ENCODE measurements at regions not wholly inside any gene's neighbourhood (a gene's known extent, or its start where the extent isn't known, plus 50 kb on each side); places are given as distances from the start of the nearest gene placed in this dataset.
A peak's percentile ranks its signal among the peaks of the same experiment; 100 is the strongest.

DNA sequence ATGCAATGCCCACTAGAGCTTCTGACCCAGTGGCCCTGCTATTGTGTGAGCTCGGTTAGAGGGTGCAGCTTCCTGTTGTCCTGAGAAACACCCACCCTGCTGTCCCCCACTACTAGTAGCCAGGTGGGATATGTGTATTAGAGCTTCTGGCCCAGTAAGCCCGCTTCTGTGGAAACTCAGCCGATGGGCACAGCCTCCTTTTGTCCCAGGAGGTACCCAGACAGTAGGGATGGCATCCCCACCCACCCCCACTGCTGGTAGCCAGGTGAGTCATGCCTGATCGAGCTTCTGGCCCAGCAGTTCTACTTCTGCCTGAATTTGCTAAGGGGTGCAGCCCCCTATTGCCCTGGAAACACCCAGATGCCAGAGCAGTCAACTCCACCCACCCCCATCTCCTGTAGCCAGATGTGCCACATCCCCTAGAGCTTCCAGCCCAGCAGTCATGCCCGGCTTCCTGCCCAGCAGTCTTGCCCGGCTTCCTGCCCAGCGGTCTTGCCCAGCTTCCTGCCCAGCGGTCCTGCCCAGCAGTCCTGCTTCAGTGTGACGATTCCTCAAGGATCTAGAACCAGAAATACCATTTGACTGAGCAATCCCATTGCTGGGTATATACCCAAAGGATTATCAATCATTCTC, 162.7 kb upstream of the KLF8 start:
- TF ChIP-seq, protein P1, sequence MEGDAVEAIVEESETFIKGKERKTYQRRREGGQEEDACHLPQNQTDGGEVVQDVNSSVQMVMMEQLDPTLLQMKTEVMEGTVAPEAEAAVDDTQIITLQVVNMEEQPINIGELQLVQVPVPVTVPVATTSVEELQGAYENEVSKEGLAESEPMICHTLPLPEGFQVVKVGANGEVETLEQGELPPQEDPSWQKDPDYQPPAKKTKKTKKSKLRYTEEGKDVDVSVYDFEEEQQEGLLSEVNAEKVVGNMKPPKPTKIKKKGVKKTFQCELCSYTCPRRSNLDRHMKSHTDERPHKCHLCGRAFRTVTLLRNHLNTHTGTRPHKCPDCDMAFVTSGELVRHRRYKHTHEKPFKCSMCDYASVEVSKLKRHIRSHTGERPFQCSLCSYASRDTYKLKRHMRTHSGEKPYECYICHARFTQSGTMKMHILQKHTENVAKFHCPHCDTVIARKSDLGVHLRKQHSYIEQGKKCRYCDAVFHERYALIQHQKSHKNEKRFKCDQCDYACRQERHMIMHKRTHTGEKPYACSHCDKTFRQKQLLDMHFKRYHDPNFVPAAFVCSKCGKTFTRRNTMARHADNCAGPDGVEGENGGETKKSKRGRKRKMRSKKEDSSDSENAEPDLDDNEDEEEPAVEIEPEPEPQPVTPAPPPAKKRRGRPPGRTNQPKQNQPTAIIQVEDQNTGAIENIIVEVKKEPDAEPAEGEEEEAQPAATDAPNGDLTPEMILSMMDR (IDR thresholded peaks at IDR 0.05): no peak
- TF ChIP-seq ZFX (IDR thresholded peaks at IDR 0.05; ENCODE audit: borderline replicate concordance): no peak
- H3K27ac ChIP-seq: no peak overlapping the region

DNA sequence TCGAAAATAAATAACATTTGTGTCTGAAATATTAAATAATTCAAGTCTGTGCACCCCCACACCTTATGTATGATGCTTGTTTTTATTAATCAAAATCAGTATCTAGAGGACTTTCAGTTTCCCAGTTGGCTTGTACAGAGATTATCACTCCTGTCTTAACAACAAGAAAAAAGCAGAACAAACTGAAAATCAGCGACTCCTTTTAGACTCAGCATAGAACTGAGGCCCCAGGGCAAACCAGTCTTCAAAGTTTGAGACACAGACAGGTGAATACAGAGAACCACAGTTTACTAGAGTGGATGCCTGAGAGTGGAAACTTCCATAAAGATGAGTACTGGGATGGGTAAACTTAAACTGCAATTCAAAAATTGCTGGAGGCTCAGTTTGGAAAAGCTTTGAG, 142.8 kb upstream of the KLF8 start:
- H3K27ac ChIP-seq: no peak overlapping the region
- TF ChIP-seq, protein P1 (IDR thresholded peaks at IDR 0.05): no peak
- TF ChIP-seq ZFX (IDR thresholded peaks at IDR 0.05; ENCODE audit: borderline replicate concordance): no peak

DNA sequence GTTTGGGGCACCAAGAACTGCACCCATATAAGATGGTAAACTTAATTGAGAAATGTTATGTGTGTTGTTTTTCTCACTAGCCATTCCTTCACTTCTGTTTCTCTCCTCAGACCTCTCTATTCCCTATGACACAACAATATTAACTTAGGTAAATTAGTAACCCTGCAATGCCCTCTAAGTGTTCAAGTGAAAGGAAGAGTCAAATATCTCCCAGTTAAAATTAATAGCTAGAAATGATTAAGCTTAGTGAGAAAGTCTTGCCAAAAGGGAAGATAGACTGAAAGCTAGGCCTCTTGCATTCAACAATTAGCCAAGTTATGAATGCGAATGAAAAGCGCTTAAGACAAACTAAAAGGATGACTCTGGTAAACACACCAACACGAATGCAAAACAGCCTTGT, 132.9 kb upstream of the KLF8 start:
- TF ChIP-seq ZFX (IDR thresholded peaks at IDR 0.05; ENCODE audit: borderline replicate concordance): no peak
- TF ChIP-seq, protein P1 (IDR thresholded peaks at IDR 0.05): no peak
- no peak overlapping the region for H3K27ac ChIP-seq

DNA sequence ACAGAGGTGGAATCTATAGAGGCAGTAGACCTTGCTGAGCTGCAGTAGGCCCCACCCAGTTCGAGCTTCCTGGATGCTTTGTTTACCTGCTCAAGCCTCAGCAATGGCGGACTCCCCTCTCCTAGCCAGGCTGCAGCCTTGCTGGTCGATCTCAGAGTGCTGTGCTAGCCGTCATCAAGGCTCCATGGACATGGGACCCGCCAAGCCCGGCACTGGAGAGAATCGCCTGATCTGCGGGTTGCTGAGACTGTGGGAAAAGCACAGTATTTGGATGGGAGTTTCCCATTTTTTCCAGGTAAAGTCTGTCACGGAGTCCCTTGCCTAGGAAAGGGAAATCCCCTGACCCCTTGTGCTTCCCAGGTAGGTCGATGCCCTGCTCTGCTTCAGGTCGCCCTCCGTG, 124.8 kb upstream of the KLF8 start:
- no peak for TF ChIP-seq ZFX (IDR thresholded peaks at IDR 0.05; ENCODE audit: borderline replicate concordance)
- TF ChIP-seq, protein P1 (IDR thresholded peaks at IDR 0.05): no peak
- H3K27ac ChIP-seq: peak overlapping the region; percentile 60

DNA sequence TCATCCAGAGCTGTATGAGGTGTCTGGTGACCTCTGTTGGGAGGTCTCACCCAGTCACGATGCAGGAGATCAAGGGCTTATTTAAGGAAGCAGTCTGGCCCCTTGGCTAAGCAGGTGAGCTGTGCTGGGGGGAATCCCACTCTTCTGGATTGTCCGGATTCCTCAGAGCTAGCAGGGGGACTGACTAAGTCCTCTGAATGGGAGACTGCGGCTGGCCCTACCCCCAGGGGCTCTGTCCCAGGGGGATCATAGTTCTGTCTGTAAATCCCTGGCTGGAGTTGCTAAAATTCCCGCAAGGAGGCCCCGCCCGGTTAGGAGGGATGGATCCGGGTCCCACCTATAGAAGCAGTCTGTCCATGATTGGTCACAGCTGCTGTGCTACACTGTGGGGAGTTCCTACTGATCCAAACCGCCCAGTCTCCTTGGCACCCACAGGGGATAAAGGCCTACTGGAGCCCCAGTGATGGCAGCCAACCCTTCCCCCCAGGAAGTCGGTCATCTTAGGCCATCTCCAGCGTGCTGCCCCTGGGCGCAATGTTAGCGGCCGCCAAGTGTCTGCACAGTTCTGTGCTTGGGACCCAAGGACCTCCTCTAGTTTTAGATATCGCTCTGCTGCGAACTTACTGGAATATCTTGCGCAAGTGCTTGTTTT, 118.2 kb upstream of the KLF8 start:
- TF ChIP-seq, protein P1 (IDR thresholded peaks at IDR 0.05): no peak
- no peak for TF ChIP-seq ZFX (IDR thresholded peaks at IDR 0.05; ENCODE audit: borderline replicate concordance)
- H3K27ac ChIP-seq: no peak overlapping the region

DNA sequence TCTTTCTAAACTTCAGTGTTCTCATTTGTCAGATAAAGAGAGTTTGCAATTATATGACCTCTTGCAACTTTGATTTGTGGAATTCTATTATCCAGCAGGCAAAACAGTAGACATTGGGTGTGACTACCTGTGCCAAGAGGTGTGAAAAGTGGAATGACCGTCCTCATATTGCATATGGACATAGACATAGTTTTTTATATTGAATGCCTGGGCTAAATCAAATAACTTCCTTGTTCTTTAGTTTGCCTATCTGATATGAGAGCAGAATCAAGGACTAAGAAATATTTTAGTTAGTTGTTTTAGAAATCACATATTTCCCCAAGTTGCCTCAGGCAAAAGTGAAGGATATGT, 117.7 kb upstream of the KLF8 start:
- no peak for TF ChIP-seq ZFX (IDR thresholded peaks at IDR 0.05; ENCODE audit: borderline replicate concordance)
- TF ChIP-seq, protein P1 (IDR thresholded peaks at IDR 0.05): no peak

DNA sequence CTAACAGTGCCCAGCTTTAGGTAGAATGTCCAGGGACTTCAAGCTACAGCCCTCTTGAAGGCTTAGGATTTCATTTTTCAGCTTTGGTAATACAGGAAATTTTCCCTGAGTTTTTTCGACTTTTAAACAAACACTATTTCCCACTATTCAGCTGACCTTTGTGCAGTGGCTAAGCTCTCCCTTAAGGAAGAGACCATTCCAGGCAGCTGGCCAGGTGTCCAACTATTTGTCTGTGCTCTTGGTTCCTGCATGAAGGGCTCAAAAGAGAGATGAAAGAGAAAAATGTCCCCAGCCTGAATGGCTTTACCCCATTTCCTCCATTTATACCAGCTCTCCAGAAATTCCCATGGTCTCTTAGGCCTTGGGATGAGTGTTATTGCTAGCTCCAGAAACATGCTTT, 111.9 kb upstream of the KLF8 start:
- TF ChIP-seq, protein P1 (IDR thresholded peaks at IDR 0.05): no peak
- TF ChIP-seq ZFX (IDR thresholded peaks at IDR 0.05; ENCODE audit: borderline replicate concordance): no peak
- H3K27ac ChIP-seq: no peak overlapping the region

More for the DNA sequence above, 117.7 kb upstream of the KLF8 start:
- H3K27ac ChIP-seq: no peak overlapping the region

Data from 22Rv1 (cell line).